GM19324 (cell line): ENCODE measurements at regions not wholly inside any gene's neighbourhood (a gene's known extent, or its start where the extent isn't known, plus 50 kb on each side); places are given as distances from the start of the nearest gene placed in this dataset.
A peak's percentile ranks its signal among the peaks of the same experiment; 100 is the strongest.

ENCODE experiments used
- ATAC-seq: cut with Tn5 transposase; IDR thresholded peaks from one replicate; pipeline ENCODE4 v1.9.1; 2021; ENCODE audit warnings: mild to moderate bottlenecking, moderate library complexity; ENCODE audit not compliant: unreplicated experiment, low FRiP score

DNA sequence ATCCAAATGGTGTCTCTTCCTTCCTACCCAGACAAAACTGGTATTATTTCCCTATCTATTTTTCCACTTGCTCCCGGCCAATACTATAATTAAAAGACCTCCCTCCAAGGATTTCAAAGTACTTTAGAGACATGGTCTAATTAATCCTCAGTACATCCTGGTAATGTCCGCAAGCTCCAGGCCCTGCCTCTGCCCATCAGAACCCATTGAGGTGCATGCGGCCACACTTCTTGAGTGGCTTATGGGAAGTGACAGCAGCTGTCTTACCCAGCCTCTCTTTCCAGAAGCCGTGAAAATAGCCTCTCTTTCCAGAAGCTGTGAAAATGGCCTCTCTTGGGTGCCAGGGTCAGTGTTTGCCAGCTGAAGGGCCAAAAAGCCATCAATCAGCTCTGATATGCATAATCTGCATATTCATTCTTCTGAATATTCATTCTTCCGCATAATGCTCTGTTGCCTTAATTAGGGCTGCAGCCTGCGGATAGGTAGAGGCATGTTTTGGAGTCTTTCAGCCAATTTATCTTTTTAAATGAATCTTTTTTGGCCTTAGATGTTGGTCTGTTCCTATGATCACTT lies 148.4 kb upstream of the TMTC4 start:
- no peak for ATAC-seq

- ATAC-seq = no peak
Measured at GRCh38 chr13:100818711-100819110, 144.1 kb upstream of the TMTC4 start.

DNA sequence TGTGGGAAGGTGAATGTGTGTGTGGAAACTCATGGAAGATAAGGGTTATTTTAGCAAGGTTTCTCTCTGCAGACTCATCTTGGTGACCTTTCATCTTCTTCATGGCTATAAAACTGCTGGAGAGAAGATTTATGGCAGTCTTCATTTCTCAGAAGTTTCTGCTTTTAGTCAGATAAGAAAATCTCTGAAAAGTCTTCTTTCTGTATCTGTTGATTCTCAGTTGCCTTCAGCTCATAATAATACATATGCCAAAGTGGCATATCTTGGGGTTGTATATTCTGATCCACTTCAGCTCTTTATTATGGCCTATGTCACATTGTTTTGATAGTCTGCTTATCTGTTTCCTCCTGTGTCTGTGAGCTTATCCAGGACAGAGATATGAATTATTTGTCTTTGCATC lies 143.3 kb upstream of the TMTC4 start:
- no peak for ATAC-seq

DNA sequence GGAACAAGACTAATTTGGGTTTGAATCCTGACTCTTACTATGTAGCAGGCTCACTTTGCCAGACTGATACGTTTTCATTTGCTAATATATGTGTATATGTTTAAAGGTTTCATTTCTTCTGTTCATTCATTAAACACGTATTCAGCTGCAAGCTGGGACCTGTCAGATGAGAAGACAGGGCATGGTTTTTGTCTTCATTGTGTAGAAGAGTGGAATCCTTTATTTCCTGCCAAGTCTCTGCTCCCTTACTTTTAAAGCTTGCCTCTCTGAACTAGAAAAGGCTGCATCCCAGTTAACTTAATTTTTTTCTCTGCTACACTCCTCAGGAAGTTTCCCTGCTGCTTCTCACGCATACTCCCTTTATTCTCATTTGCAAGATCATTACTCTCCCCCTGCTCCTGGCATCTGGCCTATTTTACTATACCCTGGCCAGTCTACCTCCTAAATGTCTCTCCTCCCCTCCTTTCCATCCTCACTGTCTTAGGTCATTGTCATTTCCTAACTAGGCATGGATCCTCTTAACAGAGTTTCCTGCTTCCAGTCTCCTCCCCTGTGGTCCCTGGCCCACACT lies 141.0 kb upstream of the TMTC4 start:
- no peak for ATAC-seq

- ATAC-seq = no peak
Measured at GRCh38 chr13:100812982-100813584, 138.5 kb upstream of the TMTC4 start.

- ATAC-seq = no peak
Measured at GRCh38 chr13:100811928-100812327, 137.3 kb upstream of the TMTC4 start.

DNA sequence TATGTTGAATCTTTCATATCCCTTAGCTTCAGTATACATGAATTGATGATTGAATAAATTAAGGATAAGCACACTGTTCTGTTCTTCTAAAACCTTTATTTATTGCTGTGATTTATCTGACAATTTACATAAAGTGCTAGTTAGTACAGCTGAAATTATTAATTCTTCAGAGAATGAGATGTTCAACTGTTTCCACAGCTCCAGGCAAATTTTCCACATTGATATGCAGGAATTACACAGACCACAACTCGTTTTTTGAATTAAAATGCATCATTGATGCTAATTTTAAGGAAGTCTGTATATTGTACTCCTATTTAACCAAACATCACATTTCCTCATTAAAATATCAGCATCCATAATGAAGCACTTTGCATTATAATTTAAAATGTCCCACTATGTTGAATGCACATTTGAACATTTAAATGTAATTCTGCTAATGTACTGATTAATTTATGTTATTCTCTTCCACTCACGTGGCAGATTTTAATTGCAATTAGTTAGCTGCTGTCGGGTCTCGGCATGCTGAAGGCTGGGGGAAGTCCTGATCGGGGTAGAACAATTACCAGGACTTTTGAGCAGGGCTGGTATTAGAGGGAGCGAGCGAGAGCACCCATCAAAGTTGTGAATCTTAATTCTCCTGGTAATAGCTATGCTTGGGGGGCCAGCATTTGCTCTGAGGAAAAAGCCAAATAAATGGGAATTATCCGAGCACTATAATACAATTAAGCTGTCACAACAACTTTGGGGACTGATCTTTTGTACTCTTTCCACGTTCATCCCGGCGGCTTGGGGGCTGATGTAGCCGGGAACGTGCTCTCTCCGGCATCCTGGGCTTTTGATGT lies 136.7 kb upstream of the TMTC4 start:
- ATAC-seq = no peak

- ATAC-seq = no peak
Measured at GRCh38 chr13:100810481-100810880, 135.9 kb upstream of the TMTC4 start.

DNA sequence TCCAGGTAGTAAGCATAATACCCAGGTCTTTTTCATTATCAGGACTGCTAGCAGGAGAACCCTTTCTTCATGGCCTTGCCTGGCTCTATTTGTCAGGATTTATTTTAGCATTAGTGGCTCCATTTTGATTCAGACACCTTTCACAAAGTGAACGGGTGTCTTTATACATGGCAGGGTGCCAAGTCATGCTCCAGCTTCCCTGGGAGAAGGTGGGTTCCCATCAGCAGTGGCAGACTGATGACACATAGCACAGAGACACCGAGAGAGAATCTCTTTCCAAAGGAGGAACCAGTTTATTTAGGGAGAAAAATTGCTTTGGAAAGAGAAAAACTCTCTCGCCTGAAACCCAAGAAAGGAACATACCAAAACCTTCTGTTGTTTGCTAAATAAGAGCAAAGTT lies 135.3 kb upstream of the TMTC4 start:
- no peak for ATAC-seq

DNA sequence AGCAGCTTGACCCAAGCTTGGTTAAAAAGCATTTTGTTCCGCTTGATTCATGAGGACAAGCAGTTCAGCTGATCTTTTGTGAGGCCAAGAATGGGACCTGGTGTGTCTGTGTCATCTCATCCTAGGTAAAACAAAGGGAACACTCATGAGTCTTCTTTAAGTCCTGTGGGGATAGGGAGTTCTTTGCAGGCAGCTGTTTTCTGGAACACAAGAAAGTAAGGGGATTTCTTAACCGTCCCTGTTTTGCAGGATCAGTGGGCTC lies 134.5 kb upstream of the TMTC4 start:
- ATAC-seq = no peak

- no peak for ATAC-seq
Measured at GRCh38 chr13:100808330-100809128, 133.9 kb upstream of the TMTC4 start.

DNA sequence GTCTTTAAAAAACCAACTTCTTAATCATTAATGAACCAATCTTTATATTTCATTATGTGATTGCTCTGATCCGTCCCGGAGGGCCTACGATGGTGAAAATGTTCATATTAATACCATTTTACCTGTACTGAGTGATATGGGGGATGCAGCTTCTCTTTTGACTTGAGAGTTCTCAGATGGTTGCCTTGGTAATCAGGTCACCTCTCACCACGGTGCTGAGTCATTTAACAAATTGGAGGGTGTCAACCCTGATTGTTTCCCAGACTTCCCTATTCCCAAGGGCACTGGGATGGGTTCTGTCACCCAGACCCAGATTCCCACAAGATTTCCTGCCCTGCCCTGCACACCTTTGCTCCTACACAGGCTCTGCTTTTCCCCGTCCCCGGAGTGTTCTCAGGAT lies 128.5 kb upstream of the TMTC4 start:
- ATAC-seq = no peak

DNA sequence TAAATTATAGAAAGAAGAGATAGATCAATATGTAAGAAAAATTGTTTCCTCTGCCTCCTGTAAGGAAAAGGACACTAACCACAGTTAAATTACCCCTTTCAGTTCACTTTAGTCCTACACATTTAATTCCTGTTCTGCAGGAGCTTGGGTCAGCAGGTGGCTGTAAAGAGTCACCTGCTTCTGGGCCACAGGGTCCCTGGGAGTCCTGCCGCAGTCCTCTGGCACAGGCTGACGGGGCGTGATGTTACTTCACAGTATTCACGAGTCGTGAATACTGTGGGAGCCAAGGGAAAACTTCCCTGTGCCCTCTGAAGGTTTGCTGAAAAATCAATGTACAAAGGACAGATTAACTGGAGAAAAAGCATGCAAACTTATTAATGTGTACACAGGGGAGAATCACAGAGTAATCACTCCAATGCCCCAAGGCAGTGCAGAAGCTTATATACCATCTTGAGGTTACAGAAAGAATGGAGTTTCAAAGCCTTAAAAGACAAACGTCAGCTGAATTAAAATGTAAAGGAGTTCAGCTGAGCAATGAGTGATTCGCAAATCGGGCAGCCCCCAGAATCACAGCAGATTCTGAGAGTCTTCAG lies 125.8 kb upstream of the TMTC4 start:
- no peak for ATAC-seq

DNA sequence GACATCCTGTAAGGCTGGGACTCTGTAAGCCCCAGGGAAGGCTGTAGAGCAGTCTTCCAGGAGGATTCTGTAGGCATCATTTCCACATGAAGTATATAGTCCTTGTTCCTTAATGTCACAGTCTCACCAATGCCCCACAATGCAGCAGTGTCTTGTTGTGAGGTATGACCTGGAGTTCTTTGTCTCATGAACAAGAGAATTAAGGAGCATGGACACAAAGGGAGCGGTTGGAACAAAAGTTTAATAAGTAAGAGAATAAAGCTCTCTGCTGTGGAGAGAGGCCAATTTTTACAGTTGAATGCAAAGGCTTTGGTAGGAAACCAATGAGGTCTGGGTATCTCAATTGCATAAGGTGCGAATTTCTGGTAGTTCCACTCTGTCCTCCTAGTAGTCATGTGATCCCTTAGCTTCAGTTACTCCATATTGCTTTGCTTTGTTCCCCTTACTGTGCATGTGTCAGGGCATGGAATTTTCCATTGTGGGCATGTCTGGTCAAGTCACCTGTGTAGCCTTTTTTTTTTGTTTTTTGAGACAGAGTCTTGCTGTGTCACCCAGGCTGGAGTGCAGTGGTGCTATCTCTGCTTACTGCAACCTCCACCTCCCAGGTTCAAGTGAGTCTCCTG lies 124.3 kb upstream of the TMTC4 start:
- no peak for ATAC-seq

GRCh38 chr13:100797921-100798320 lies 123.3 kb upstream of the TMTC4 start:
- no peak for ATAC-seq

- ATAC-seq = no peak
Measured at GRCh38 chr13:100796463-100796862, 121.9 kb upstream of the TMTC4 start.

DNA sequence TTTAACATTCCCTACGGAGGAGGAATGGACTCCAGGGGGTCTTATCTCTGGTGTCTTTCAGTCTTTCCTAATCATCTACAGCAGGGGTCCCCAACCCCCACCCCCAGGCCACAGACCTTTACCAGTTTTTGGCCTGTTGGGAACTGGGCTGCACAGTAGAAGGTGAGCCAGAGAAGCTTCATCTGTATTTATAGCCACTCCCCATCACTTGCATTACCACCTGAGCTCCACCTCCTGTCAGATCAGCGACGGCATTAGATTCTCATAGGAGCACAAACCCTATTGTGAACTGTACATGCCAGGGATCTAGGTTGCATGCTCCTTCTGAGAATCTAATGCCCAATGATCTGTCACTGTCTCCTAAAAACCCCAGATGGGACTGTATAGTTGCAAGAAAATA lies 120.0 kb upstream of the TMTC4 start:
- no peak for ATAC-seq

- ATAC-seq = no peak
Measured at GRCh38 chr13:100790405-100790804, 115.8 kb upstream of the TMTC4 start.

DNA sequence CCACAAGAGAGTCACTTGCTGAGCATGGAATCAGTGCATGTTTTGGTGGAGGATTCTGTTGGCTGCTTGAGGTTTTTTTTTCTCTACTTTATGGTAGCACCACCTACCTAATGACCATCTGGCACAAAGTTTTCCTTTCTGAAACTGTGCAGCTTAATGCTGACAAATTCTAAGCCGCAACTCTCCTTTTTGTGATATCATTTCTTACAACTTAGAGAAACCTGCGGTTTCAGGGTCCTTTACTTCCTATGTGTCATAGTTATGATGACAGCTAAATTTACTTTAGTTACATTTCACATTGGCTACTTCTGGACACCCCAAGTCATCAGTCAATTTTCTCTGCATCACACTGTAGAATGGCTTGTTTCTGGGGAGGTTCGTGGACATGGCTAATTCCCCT lies 115.4 kb upstream of the TMTC4 start:
- peak; percentile 70 for ATAC-seq

DNA sequence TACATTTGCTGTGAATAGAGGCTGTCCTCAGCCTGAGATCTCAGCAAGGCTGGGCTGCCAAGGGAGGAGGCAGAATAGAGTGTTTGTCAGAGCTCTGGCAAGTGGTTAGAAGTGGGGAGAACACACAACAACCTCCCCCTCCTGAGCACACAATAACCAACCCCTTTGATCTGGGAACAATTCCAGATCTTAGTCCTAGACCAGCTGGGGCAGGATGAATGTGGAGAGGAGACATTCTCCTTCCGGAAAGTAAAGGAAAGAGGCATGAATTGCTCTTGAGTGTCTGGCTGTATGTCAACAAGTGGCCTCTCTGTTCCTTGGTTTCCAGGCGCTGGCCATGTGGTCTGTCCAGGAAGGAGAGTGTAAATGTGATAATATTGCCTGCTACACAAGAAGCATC lies 114.9 kb upstream of the TMTC4 start:
- ATAC-seq = no peak
